GM12878 (cell line): ENCODE measurements at regions not wholly inside any gene's neighbourhood (a gene's known extent, or its start where the extent isn't known, plus 50 kb on each side); places are given as distances from the start of the nearest gene placed in this dataset.
"Not testable (repeated sequence)": the region's sequence is repeated elsewhere in the genome, so short reads cannot be mapped to it uniquely, and the experiment has no call there.

Source experiments
- ATAC-seq: fragments of 200-7000 bp; cut with Tn5 transposase; 3 replicates; pipeline ENCODE4 v1.9.1; 2020; ENCODE audit warnings: mild to moderate bottlenecking, moderate library complexity
- BruUV-seq: library from RNA; stranded (reverse); fragments of 400-500 nt; replicated peaks from 2 replicates; lab custom pipeline; 2021; lab: Mats Ljungman, UMichigan
- CTCF ChIA-PET: fragments of 300-600 bp; sonication (Branson Sonifier 250); formaldehyde crosslinking; extraction: SDS; loops from one replicate; lab custom pipeline; 2021; ENCODE audit warnings: inconsistent platforms; lab: Yijun Ruan, JAX
- POLR2A ChIA-PET: fragments of 350-600 bp; formaldehyde crosslinking; extraction: SDS; loops from one replicate; lab custom pipeline; 2021; ENCODE audit warnings: inconsistent platforms; lab: Charles Lee
- RAD21 ChIA-PET: fragments of 300-600 bp; sonication (Branson Sonifier 250); formaldehyde crosslinking; loops from one replicate; lab custom pipeline; 2023; ENCODE audit warnings: antibody characterized with exemption; ENCODE audit not compliant: unreplicated experiment; lab: Charles Lee
- SMC1A ChIA-PET: fragments of 300-600 bp; sonication (Branson Sonifier 250); formaldehyde crosslinking; loops from one replicate; lab custom pipeline; 2023; ENCODE audit not compliant: unreplicated experiment, uncharacterized antibody; lab: Charles Lee
- DNase-seq: peaks from one replicate; pipeline ENCODE4 v3.0.0-alpha.2; 2011; ENCODE audit warnings: low read depth, low spot score
- FAIRE-seq: peaks from 3 replicates; lab custom pipeline; 2011; peaks lifted over from hg19 to GRCh38; lab: Jason Lieb, UNC
- H2AFZ ChIP-seq: 2 replicates; pipeline ENCODE4 v1.6.0; 2011; ENCODE audit warnings: low read depth, low read length, control low read depth; ENCODE audit not compliant: control insufficient read depth
- H3K27ac ChIP-seq: 2 replicates; pipeline ENCODE4 v1.5.1; 2011; ENCODE audit warnings: control low read depth; ENCODE audit not compliant: control insufficient read depth, insufficient read depth
- H3K27me3 ChIP-seq, 2 experiments: replicated peaks in 1 of 2; 2 replicates each; pipeline versions ENCODE4 v1.6.0 to v1.6.1; 2011; ENCODE audit warnings: low read length in 1 of 2; ENCODE audit not compliant: control insufficient read depth in 2 of 2, insufficient read depth in 2 of 2
- H3K36me3 ChIP-seq, 2 experiments: 2 replicates each; pipeline ENCODE4 v1.5.1; 2011; ENCODE audit warnings: low read length in 1 of 2; ENCODE audit not compliant: control insufficient read depth in 2 of 2, insufficient read depth in 2 of 2
- H3K4me1 ChIP-seq: 2 replicates; pipeline ENCODE4 v1.6.1; 2011; ENCODE audit warnings: mild to moderate bottlenecking, low read length, moderate library complexity, mixed read lengths; ENCODE audit not compliant: control insufficient read depth, insufficient read depth
- H3K4me2 ChIP-seq: 2 replicates; pipeline ENCODE4 v1.6.0; 2011; ENCODE audit warnings: control low read depth; ENCODE audit not compliant: control insufficient read depth, insufficient read depth
- H3K4me3 ChIP-seq: fragments of 200-600 bp; sonication (generic); 2 replicates; pipeline ENCODE4 v1.5.1; 2016
- H3K79me2 ChIP-seq: 2 replicates; pipeline ENCODE4 v1.6.0; 2011; ENCODE audit warnings: low read length; ENCODE audit not compliant: control insufficient read depth, insufficient read depth
- H3K9ac ChIP-seq: 2 replicates; pipeline ENCODE4 v1.8.0; 2011; ENCODE audit warnings: low read length, control low read depth, mixed read lengths; ENCODE audit not compliant: control insufficient read depth, insufficient read depth
- H3K9me3 ChIP-seq: replicated peaks from 3 replicates; pipeline ENCODE4 v1.5.1; 2011; ENCODE audit warnings: mild to moderate bottlenecking, low read length; ENCODE audit not compliant: control insufficient read depth, insufficient read depth
- H4K20me1 ChIP-seq: 2 replicates; pipeline ENCODE4 v1.6.0; 2011; ENCODE audit not compliant: control insufficient read depth, insufficient read depth
- MEF2B ChIP-seq: fragments of 450-650 bp; IDR thresholded peaks from 2 replicates; pipeline ENCODE4 v1.6.1; 2018; ENCODE audit warnings: mild to moderate bottlenecking, moderate library complexity; ENCODE audit not compliant: partially characterized antibody, poor library complexity, severe bottlenecking
- RBBP5 ChIP-seq: fragments of 200-600 bp; sonication (generic); conservative IDR thresholded peaks from 2 replicates; pipeline ENCODE4 v1.6.1; 2016
- RFX5 ChIP-seq: IDR thresholded peaks from 2 replicates; pipeline ENCODE4 v1.6.1; 2011; ENCODE audit warnings: low read depth, low read length, improper control_type of control experiment
- ZZZ3 ChIP-seq: IDR thresholded peaks from 2 replicates; pipeline ENCODE4 v1.6.1; 2011; ENCODE audit warnings: low read depth; ENCODE audit not compliant: control insufficient read depth, insufficient read length
- WGBS: methylation state at CpG from one replicate; pipeline ENCODE4 v1.1.6; 2016; ENCODE audit warnings: low lambda C conversion rate; ENCODE audit not compliant: insufficient replicate concordance, insufficient coverage; ENCODE audit errors: missing lambda C conversion rate; 5-methylcytosine and 5-hydroxymethylcytosine counted together
- in situ Hi-C: fragments of 300-500 bp; cut with MboI; formaldehyde crosslinking; loops from 9 replicates; pipeline ENCODE4 v1.14.3; 2018; ENCODE audit warnings: mixed read lengths
- intact Hi-C: fragments of 100-400 bp; cut with micrococcal nuclease; formaldehyde crosslinking; loops from one replicate; pipeline ENCODE4 v1.14.2; 2022; ENCODE audit not compliant: unreplicated experiment
- TF ChIP-seq, protein P1 (sequence below): IDR thresholded peaks from 2 replicates; pipeline ENCODE4 v1.6.1; 2011; ENCODE audit warnings: mild to moderate bottlenecking, low read depth, low read length, moderate library complexity; ENCODE audit not compliant: insufficient replicate concordance

DNA sequence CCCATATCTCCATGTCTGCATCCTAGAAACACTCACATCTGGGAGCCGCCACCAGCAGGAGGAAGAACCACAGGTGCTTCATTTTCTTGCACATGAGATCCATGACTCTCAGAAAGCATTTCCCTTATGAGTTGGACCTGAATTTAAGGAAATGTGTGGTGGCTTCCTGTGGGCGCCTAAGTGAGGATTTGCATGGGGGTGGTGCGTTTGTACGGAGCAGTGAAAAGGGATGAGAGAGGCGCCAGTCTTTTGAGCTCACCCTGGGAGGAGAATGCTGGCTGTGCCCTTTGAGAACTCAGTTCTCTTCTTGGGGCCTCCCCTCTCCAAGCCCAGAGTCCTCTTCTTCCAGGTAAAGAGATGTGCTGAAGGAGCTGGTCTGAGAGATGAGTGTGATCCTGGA lies 895.7 kb downstream of the TMEM121 start:
- no peaks in the 10 kb centered on the region for H4K20me1 ChIP-seq
- H3K27ac ChIP-seq = no peak overlapping the region
- peaks cover 0 to 3% of the 10 kb centered on the region in 2 experiments; a peak in 3 of 4 replicates for H3K27me3 ChIP-seq
- intact Hi-C loops (no loop called here), in situ Hi-C loops (no loop called here)
- no peaks in the 10 kb centered on the region for H3K36me3 ChIP-seq
- BruUV-seq = no TSS peak
- H3K9ac ChIP-seq = no peak overlapping the region
- ATAC-seq (no peak), DNase-seq (no peak), FAIRE-seq (no peak)
- TF ChIP-seq RBBP5 (no peak), RFX5 (no peak), ZZZ3 (no peak)
- TF ChIP-seq, protein P1, sequence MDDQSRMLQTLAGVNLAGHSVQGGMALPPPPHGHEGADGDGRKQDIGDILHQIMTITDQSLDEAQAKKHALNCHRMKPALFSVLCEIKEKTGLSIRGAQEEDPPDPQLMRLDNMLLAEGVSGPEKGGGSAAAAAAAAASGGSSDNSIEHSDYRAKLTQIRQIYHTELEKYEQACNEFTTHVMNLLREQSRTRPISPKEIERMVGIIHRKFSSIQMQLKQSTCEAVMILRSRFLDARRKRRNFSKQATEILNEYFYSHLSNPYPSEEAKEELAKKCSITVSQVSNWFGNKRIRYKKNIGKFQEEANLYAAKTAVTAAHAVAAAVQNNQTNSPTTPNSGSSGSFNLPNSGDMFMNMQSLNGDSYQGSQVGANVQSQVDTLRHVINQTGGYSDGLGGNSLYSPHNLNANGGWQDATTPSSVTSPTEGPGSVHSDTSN = no peak
- no peaks in the 10 kb centered on the region for H3K79me2 ChIP-seq
- no peak overlapping the region for H2AFZ ChIP-seq
- no peak overlapping the region for H3K4me2 ChIP-seq
- ChIA-PET POLR2A (no interaction called here), CTCF (interaction anchor here (0.7 to 13.4 kb wide), 20 partner anchors 9 to 408 kb away, joined by 3 to 205 read pairs (median 5); no protein-coding TSS in a partner anchor), RAD21 (interaction anchor here (1.1 to 1.3 kb wide), 2 partner anchors 10 to 108 kb away, joined by 3 to 5 read pairs; no protein-coding TSS in a partner anchor), SMC1A (interaction anchor here (0.8 to 1.4 kb wide), 3 partner anchors 11 to 96 kb away, joined by 4 to 6 read pairs (median 4); no protein-coding TSS in a partner anchor)
- no peaks in the 10 kb centered on the region for H3K9me3 ChIP-seq
- H3K4me3 ChIP-seq = no peak overlapping the region
- no peaks in the 10 kb centered on the region for H3K4me1 ChIP-seq
- WGBS = 0% methylated on average over 5 of the region's 5 CpGs

DNA sequence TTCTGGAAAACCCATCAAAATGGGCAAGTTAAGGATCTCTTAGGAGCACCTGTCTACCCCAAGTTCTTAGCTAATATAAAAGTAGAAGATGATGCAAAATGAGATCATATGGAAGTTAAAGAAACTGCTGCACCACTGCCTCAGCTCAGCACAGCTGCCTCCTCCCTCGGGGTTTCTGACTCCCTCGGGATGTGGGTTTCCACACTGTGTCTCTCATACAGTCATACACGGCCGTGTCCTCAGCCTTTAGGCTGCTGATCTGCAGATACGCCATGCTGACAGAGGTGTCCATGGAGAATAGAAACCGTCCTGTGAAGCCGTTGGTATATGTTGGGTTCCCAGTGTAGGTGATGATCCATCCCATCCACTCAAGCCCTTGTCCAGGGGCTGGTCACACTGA lies 898.8 kb downstream of the TMEM121 start:
- H4K20me1 ChIP-seq, H3K9ac ChIP-seq, intact Hi-C loops, DNase-seq, BruUV-seq, H3K4me1 ChIP-seq, H3K4me2 ChIP-seq, SMC1A ChIA-PET, H3K27ac ChIP-seq, POLR2A ChIA-PET, H3K79me2 ChIP-seq, RAD21 ChIA-PET, H2AFZ ChIP-seq, FAIRE-seq, in situ Hi-C loops, H3K27me3 ChIP-seq, ATAC-seq, H3K9me3 ChIP-seq, H3K36me3 ChIP-seq, H3K4me3 ChIP-seq: not testable (repeated sequence)
- TF ChIP-seq MEF2B = peak; percentile 84
- CTCF ChIA-PET = interaction anchor here (0.8 to 5.7 kb wide), 10 partner anchors 8 to 238 kb away, joined by 3 to 32 read pairs (median 4); no protein-coding TSS in a partner anchor
- WGBS = 0% methylated on average over 7 of the region's 7 CpGs
